ENCODE measurements at regions not wholly inside any gene's neighbourhood (a gene's known extent, or its start where the extent isn't known, plus 50 kb on each side); places are given as distances from the start of the nearest gene placed in this dataset.

GRCh38 chr9:87085073-87085472, 137.8 kb upstream of the GAS1 start:
- H3K4me1 ChIP-seq (ENCODE audit: control insufficient read depth, extremely low read depth, insufficient read depth, low read length) = no peaks in the 10 kb centered on the region
- no peak overlapping the region for H3K4me2 ChIP-seq (ENCODE audit: insufficient read depth, low read length)
- intact Hi-C loops (cut with micrococcal nuclease) (no loop called here), dilution Hi-C loops (cut with MboI; ENCODE audit: extremely low pct_ligation_motif_present, low sequenced_read_pairs) (no loop called here)
- no peaks in the 10 kb centered on the region for H3K27me3 ChIP-seq (ENCODE audit: control insufficient read depth in 2 of 2, insufficient read depth in 2 of 2, low read length in 2 of 2)
- no peak overlapping the region for H3K9ac ChIP-seq (replicated peaks; ENCODE audit: extremely low read depth, insufficient read depth, low read length)
- H3K9me1 ChIP-seq (replicated peaks; ENCODE audit: control insufficient read depth, extremely low read depth, insufficient read depth, low read length) = no peaks in the 10 kb centered on the region
- no peak overlapping the region for H3K4me3 ChIP-seq (replicated peaks in 1 of 3; ENCODE audit: insufficient read depth in 1 of 3, low read depth in 1 of 3, low read length in 3 of 3)
- H3K36me3 ChIP-seq (ENCODE audit: control insufficient read depth in 2 of 2, extremely low read depth in 1 of 2, insufficient read depth in 2 of 2, low read length in 2 of 2) = no peaks in the 10 kb centered on the region
- no peak overlapping the region for H2AFZ ChIP-seq (ENCODE audit: low read depth, low read length)
- H3K27ac ChIP-seq (ENCODE audit: insufficient read depth, low read depth, low read length) = no peak overlapping the region
- H3K79me2 ChIP-seq (ENCODE audit: control insufficient read depth, insufficient read depth, low read length) = no peaks in the 10 kb centered on the region
- H3K9me3 ChIP-seq (replicated peaks; ENCODE audit: control insufficient read depth, insufficient read depth, low read length) = peaks cover 3% of the 10 kb centered on the region
- FAIRE-seq (no peak), DNase-seq (ENCODE audit: low read depth, low spot score) (no peak)
- ChIA-PET CTCF (interaction anchor here (0.7 kb wide), 1 partner anchor 9 kb away, joined by 3 read pairs; no protein-coding TSS in a partner anchor), POLR2A (no interaction called here)
- BruUV-seq (replicated peaks) = no TSS peak
- no peaks in the 10 kb centered on the region for H4K20me1 ChIP-seq (replicated peaks; ENCODE audit: control insufficient read depth, extremely low read depth, insufficient read depth, low read length)
- TF ChIP-seq GATA2 (IDR thresholded peaks at IDR 0.05; ENCODE audit: insufficient read depth, insufficient read length, low read depth, low read length) (no peak), FOS (IDR thresholded peaks at IDR 0.05; ENCODE audit: borderline replicate concordance, insufficient read depth, low read length) (no peak), JUN (IDR thresholded peaks at IDR 0.05; ENCODE audit: borderline replicate concordance, insufficient read depth, insufficient read length, low read depth) (no peak), CTCF (IDR thresholded peaks at IDR 0.05; ENCODE audit: extremely low read depth in 1 of 2, insufficient read depth in 1 of 2, low read depth in 1 of 2, low read length in 2 of 2) (no peak), POLR2A (IDR thresholded peaks at IDR 0.05; ENCODE audit: low read depth, low read length) (no peak), MYC (IDR thresholded peaks at IDR 0.05; ENCODE audit: low read depth, low read length) (no peak)

- Histone ChIP-seq H3K9me1 (replicated peaks; ENCODE audit: control insufficient read depth, extremely low read depth, insufficient read depth, low read length) (no peaks in the 10 kb centered on the region), H3K27ac (ENCODE audit: insufficient read depth, low read depth, low read length) (no peak overlapping the region), H3K9me3 (replicated peaks; ENCODE audit: control insufficient read depth, insufficient read depth, low read length) (peaks cover 3% of the 10 kb centered on the region), H2AFZ (ENCODE audit: low read depth, low read length) (no peak overlapping the region), H3K36me3 (ENCODE audit: control insufficient read depth in 2 of 2, extremely low read depth in 1 of 2, insufficient read depth in 2 of 2, low read length in 2 of 2) (no peaks in the 10 kb centered on the region), H4K20me1 (replicated peaks; ENCODE audit: control insufficient read depth, extremely low read depth, insufficient read depth, low read length) (no peaks in the 10 kb centered on the region), H3K4me1 (ENCODE audit: control insufficient read depth, extremely low read depth, insufficient read depth, low read length) (no peaks in the 10 kb centered on the region), H3K4me2 (ENCODE audit: insufficient read depth, low read length) (no peak overlapping the region), H3K9ac (replicated peaks; ENCODE audit: extremely low read depth, insufficient read depth, low read length) (no peak overlapping the region), H3K27me3 (ENCODE audit: control insufficient read depth in 2 of 2, insufficient read depth in 2 of 2, low read length in 2 of 2) (no peaks in the 10 kb centered on the region), H3K79me2 (ENCODE audit: control insufficient read depth, insufficient read depth, low read length) (no peaks in the 10 kb centered on the region), H3K4me3 (replicated peaks in 1 of 3; ENCODE audit: insufficient read depth in 1 of 3, low read depth in 1 of 3, low read length in 3 of 3) (no peak overlapping the region)
- no peak for TF ChIP-seq POLR2A (IDR thresholded peaks at IDR 0.05; ENCODE audit: low read depth, low read length)
- no peak for TF ChIP-seq CTCF (IDR thresholded peaks at IDR 0.05; ENCODE audit: extremely low read depth in 1 of 2, insufficient read depth in 1 of 2, low read depth in 1 of 2, low read length in 2 of 2)
- no peak for TF ChIP-seq FOS (IDR thresholded peaks at IDR 0.05; ENCODE audit: borderline replicate concordance, insufficient read depth, low read length)
- no peak for TF ChIP-seq MYC (IDR thresholded peaks at IDR 0.05; ENCODE audit: low read depth, low read length)
- no peak for TF ChIP-seq MAX (IDR thresholded peaks at IDR 0.05; ENCODE audit: insufficient read depth, insufficient read length)
- TF ChIP-seq EZH2 (IDR thresholded peaks at IDR 0.05; ENCODE audit: borderline replicate concordance, low read depth, low read length, severe bottlenecking) = no peak
- TF ChIP-seq POLR2AphosphoS5 (IDR thresholded peaks at IDR 0.05; ENCODE audit: insufficient read depth, low read depth, low read length) = no peak
- TF ChIP-seq JUN (IDR thresholded peaks at IDR 0.05; ENCODE audit: borderline replicate concordance, insufficient read depth, insufficient read length, low read depth) = no peak
- no peak for TF ChIP-seq GATA2 (IDR thresholded peaks at IDR 0.05; ENCODE audit: insufficient read depth, insufficient read length, low read depth, low read length)
- no TSS peak for BruUV-seq (replicated peaks)
- DNase-seq (ENCODE audit: low read depth, low spot score) (no peak), FAIRE-seq (no peak)
- dilution Hi-C loops (cut with MboI; ENCODE audit: extremely low pct_ligation_motif_present, low sequenced_read_pairs) (no loop called here), intact Hi-C loops (cut with micrococcal nuclease) (no loop called here)
- ChIA-PET POLR2A (no interaction called here), CTCF (interaction anchor here (0.7 kb wide), 1 partner anchor 10 kb away, joined by 3 read pairs; no protein-coding TSS in a partner anchor)
Measured at GRCh38 chr9:87085521-87085920, 138.2 kb upstream of the GAS1 start.

All from endothelial cell of umbilical vein (primary cell).